Stimulated activated CD4-positive, alpha-beta T cell treated with anti-CD3 and anti-CD28 coated beads, Interleukin-12 subunit alpha, Interleukin-12 subunit beta, amount 100 ng/mL, for 48 hours (primary cell): ENCODE measurements at regions not wholly inside any gene's neighbourhood (a gene's known extent, or its start where the extent isn't known, plus 50 kb on each side); places are given as distances from the start of the nearest gene placed in this dataset.

Source experiments
- DNase-seq, 3 donors: peaks; one replicate each; pipeline ENCODE4 v3.0.0-alpha.2; 2020; ENCODE audit warnings: low read depth in 2 of 3, low spot score in 1 of 3

DNA sequence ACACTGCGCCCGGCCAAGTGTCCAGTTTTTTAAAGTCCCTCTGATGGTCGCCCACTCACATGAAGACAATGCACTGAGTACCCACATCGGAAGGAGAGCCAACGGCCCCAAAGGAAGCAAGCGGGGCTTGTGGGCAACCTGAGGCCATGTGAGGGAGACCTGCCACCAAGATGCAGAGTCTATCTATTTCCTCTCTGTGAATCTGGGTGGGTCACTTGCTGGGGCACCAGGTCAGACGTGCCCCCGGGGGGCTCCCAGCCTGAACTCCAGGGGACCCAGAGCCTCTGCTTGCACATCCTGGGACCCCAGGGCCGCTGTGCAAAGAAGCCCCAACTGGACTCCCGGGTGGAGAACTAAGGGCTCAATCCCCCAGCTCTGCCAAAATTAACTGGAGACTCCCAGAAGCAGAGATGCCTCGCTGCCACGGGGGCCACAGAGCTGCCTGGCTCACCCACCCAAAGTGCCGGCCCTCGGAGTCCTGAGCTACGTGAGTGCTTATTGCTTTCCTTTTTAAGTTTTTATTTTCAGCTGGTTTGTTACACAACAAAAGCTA lies 106.4 kb downstream of the BRD1 start:
- DNase-seq = no peak

DNA sequence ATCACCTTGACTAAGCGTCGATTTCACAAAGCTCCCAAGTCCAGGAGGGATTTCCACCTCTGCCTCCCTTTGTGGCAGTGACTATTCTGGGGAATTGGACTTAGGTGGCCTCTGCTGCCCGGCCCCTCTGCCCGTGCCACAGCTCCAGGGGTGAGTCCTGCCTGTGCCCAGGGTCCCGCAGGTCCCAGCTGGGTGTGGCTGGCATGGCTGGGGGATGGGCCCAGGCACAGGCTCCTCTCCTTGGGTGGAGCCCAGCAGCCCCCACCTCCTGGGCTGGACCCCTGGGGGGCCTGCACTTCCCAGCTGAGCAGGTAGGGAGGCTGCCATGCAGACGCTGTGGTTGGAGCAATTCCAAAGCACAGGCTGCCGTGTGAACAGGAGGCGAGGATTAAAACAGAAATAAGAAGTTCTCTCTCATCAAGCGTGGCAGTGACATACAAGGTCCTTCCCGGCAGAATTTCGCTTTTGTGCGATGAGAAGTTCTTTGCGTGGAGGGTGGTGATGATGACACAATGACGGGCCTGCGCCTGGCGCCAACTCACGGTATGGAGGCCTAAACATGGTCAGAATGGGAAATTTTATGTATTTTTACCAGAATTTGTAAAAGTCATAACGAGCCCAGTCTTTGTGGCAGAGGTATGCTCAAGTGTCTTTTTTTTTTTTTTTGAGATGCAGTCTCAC lies 107.3 kb downstream of the BRD1 start:
- DNase-seq = no peak

GRCh38 chr22:49719046-49719445 lies 108.6 kb downstream of the BRD1 start:
- DNase-seq = no peak

- DNase-seq = no peak
Measured at GRCh38 chr22:49718396-49718795, 109.3 kb downstream of the BRD1 start.

DNA sequence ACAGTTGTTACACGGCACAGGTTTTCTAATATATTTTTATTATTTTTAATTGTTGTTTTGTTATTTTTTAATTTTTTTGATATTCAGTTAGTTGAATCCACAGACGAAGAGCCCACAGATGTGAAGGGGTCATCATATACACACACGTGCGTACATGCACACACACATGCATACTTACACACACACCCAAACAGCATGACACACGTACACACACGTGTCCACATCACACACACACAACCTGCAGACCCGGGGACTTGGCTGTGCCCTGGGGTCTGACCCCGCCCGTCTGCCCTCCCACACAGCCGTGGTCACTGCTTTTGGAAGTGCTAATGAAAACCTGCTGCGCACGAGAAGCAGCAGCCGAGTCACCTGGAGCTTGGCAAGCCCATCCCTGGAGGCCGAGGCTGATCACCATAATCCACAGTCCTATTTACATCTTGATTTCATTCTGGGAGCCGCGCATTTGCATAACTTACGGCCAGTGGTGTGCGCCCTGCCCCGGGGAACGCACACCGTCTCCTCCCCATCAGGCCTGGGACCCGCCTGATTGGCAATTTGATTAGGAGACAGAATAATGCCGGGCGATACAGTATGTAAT lies 110.3 kb downstream of the BRD1 start:
- no peak for DNase-seq

DNA sequence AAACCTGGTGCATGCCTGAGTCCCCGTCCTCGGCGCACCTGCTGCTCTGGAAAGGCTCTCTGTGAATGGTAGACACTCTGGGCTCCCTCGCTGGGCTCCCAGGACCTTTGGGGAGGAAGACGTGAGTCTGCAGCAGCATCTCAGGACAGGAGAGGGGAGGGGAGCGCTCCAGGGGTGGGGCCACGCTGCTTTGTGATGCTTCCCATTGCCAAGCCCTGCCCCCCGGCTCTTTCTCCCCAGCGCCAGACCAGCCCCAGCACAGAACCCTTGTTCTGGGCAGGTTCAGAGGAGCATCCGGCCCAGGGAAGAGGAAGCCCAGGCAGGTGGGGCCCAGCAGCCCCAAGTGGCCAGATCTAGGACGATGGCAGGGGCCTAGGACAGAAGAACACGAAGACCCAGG lies 111.2 kb downstream of the BRD1 start:
- DNase-seq = no peak

DNA sequence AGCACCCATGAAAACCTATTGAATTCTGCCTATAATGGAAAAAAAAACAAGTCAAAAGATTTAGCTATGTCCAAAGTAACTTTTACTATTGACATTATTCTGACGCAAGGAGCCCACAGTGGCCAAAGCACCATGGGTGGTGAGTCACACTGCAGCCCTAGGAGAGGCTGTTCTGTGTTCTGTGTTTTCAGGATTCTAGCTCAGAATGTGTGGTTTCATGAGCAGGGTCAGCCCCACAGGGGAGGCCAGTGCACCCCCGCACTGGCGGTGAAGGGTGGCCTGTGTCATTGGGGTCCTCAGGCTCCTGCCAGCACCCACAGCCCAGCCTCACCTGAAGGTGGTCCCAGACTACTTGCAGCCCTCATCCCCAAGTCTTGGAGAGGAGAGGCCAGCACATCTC lies 112.2 kb downstream of the BRD1 start:
- no peak for DNase-seq

GRCh38 chr22:49713003-49713402 lies 114.7 kb downstream of the BRD1 start:
- no peak for DNase-seq

- DNase-seq = no peak
Measured at GRCh38 chr22:49712195-49712791, 115.4 kb downstream of the BRD1 start.

- DNase-seq = no peak
Measured at GRCh38 chr22:49710746-49711145, 116.9 kb downstream of the BRD1 start.

DNA sequence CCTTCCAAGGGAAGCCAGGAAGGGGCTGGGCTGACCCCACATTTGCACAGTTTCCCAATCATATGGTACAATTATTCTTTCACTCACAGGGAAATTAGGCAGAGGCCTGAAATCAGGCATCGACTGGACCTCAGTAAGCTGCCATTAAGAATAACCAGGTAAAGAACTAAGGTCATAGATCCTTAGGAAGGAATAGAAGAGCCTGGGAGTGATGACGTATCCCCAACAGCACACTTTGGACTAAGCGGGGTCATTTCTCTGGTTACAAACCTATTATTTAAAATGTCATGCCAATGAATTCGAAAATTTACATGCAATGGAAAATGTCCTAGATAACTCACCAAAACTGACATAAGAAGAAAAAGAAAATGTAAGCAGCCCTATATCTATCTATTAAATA lies 118.2 kb downstream of the BRD1 start:
- DNase-seq = no peak

GRCh38 chr22:49705972-49706352 lies 121.7 kb downstream of the BRD1 start:
- no peak for DNase-seq

DNA sequence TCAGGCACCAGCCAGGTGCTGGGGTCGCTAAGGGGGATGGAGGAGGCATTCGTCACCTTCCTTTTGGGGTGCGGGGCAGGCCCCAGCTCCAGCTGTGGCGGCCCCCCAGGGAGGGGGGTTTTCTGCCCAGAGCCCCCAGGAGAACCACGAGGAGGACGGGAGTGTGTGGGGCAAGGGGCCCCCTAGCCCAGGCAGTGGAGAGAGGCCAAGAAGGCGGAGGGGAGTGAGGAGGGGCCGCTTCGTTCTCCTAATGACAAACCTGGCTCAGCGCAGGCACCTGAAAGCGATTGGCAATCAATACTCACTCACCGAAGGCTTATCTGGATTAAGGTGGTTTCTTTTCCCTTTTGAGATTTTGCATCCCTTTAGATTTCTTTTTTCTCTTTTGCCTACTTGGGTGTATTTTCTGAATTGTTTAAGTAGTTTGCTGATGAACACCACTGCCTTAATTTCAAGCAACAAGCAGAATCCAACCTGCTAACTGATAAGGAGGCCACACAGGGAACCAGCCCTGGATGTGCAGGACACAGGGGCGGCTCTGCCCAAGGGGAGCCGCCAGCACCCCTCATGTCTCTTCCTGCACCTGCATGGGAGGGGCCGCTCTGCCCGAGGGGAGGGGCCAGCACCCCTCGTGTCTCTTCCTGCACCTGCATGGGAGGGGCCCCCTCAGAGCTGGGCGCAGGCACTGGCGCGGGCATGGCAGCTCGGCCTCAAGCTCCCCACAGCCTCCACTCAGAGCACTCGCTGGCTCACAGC lies 122.3 kb downstream of the BRD1 start:
- DNase-seq = no peak

DNA sequence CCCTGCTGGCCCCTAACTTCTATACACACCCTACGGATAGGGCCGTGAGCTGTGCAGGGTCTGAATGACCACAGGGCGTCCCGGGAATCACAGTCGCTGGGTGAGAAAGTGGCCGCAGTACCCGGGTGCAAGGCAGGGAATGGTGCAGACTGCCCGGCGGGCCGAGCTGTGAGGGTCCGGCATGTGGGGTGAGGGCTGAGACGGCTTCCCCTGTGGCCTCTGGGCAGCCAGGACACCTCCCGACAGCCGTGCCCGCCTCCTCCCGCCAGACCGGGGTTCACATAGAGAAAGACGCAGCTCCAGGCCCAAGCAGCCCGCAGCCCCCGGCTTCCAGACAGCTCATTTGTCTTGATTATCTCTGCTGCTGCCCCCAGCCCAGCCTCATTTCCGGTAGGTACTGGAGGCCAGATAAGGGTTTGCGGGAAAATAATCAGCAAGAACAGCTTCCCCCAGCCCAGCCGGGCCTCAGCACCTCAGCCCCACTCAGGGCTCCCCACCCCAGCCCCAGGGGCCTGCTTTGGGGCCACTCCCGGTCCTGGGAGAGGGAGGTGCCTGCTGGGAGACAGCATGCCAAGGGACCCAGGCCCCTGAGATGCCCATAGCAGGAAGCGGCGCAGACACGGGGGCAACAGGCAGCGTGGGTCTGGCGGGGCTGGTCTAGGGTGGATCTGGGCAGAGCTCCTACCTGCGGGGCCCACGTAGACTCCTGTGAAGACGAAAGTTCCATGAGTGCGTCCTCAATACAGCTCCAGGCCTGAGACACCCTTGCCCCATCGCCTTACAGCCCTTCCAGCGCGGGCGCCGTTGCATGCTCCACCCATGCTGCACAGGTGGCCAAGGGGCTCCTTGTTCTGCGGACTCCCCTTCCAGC lies 123.1 kb downstream of the BRD1 start:
- DNase-seq = no peak

DNA sequence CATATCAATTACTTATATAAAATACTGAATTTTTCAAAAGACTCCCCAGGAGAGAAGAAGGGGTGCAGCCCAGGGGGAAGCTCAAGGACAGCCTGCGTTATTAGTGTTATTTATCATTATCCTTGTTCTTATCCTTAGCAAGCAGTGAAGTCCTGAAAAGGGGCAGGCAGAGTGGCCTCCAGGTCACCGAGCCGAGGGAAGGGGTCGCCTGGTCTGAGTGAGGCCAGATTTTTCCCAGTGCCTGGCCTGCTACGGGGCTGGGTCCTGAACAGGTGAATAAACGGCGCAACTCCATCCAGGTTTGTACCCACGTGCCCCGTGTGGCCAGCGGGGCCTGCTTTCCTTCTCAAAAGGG lies 123.7 kb downstream of the BRD1 start:
- DNase-seq = no peak

GRCh38 chr22:49703505-49703904 lies 124.2 kb downstream of the BRD1 start:
- no peak for DNase-seq

GRCh38 chr22:49702068-49702397 lies 125.6 kb downstream of the BRD1 start:
- DNase-seq = no peak

DNA sequence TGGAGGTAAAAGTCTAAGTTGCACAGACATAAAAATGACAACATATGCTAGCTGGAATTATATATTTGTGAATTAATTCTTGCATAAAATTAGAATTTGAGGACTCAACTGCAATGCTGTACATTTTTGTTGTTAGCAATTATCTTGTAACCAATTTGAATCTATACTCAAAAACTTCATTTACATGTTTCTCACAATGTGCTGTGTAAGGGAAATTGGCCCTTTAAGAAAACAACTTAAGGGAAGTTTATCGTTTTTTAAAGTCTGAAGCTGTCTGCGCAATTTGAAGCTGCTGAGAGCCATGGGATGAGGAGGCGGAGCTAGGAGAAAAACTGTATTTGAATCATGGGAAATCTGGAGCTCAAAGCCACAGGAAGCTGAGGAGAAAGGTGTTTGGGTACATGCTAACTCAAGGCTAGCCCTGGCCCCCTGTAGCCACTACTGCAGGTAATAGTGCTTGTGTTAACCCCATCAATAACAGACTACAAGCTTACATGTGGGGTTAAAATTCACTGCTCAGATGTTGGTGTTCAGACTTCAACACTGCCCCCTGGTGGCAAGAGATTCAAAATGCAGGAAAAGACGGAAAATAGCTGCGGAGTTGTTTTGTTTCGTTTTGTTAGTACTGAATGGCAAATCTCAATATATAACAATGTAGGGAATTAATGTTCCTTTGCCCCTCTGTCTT lies 126.1 kb downstream of the BRD1 start:
- DNase-seq = peak in 1 of 3 donors; percentile 25

DNA sequence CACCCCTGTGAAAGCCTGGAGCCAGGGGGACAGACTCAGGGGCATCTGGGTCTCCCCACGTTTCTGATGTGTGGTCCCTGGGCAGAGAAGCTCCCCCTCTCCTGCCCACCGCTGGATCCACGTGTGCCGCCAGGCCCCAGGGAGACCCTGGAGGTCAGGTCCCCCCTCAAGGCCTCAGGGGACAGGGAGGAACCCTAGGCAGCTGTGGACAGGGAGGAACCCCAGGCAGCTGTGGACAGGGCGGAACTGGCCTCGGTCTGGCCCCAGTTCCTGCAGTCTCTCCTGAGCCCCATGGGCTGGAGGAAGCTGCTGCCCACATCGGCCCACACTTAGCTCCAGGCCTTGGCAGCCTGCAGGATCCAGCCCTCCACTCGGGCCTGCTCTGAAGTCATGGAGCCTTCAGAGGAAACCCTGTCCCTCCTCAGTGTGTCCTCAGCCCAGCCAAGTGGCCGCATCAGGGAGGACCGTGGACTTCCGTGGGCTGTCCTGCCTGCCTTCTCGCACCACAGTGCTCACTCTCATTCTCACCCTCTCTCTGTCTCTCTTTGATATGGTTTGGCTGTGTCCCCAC lies 127.7 kb downstream of the BRD1 start:
- DNase-seq = no peak

DNA sequence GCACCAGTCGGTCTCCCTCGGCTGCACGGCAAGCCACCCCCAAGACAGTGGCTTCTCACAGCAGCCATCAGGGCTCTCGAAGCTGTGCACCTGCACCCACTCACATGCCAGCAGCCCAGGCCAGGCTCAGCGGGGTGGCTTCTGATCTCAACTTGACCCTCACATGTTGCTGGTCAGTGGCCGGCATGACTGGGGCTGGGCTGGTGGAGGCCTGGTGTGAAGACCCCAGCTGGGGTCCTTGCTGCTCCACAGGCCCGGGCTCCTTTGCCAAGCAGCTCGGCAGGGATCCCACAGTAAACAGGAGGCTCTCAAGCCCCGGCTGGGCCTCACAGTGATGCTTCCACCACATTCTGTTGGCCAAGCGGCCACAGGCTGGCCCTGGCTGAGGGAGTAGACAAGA lies 128.2 kb downstream of the BRD1 start:
- DNase-seq = no peak
